Neutrophil (primary cell): ENCODE measurements at regions not wholly inside any gene's neighbourhood (a gene's known extent, or its start where the extent isn't known, plus 50 kb on each side); places are given as distances from the start of the nearest gene placed in this dataset.

ENCODE experiments used
- H3K27ac ChIP-seq: fragments of 200-600 bp; sonication (generic); 2 replicates; pipeline ENCODE4 v1.5.1; 2016; ENCODE audit warnings: mild to moderate bottlenecking, moderate library complexity
- H3K27me3 ChIP-seq: fragments of 200-600 bp; sonication (generic); 2 replicates; pipeline ENCODE4 v1.6.0; 2016; ENCODE audit warnings: mild to moderate bottlenecking
- H3K36me3 ChIP-seq: fragments of 200-600 bp; sonication (generic); 2 replicates; pipeline ENCODE4 v1.5.1; 2017
- H3K4me1 ChIP-seq, 2 experiments: fragments of 200-600 bp in 1 of 2; sonication (generic) in 1 of 2; 1 replicate in 1 of 2; 2 replicates in 1 of 2; pipeline versions ENCODE4 v1.5.1 to v1.6.1; 2013 to 2016; ENCODE audit warnings: low read depth in 1 of 2, low read length in 1 of 2, mild to moderate bottlenecking in 1 of 2, moderate library complexity in 1 of 2; ENCODE audit not compliant: control insufficient read depth in 1 of 2, insufficient read depth in 1 of 2
- H3K4me3 ChIP-seq, 2 experiments: fragments of 200-600 bp in 1 of 2; sonication (generic) in 1 of 2; 1 replicate in 1 of 2; 2 replicates in 1 of 2; pipeline ENCODE4 v1.5.1; 2013 to 2016; ENCODE audit warnings: low read depth in 1 of 2, low read length in 1 of 2, mild to moderate bottlenecking in 1 of 2, moderate library complexity in 1 of 2
- H3K9me3 ChIP-seq: fragments of 200-600 bp; sonication (generic); 2 replicates; pipeline ENCODE4 v1.5.1; 2016
- CTCF ChIP-seq: fragments of 200-600 bp; sonication (generic); IDR thresholded peaks from 2 replicates; pipeline ENCODE4 v1.5.1; 2016; ENCODE audit warnings: antibody characterized with exemption

- Histone ChIP-seq H3K36me3 (no peaks in the 10 kb centered on the region), H3K4me3 (no peak overlapping the region), H3K4me1 (no peaks in the 10 kb centered on the region), H3K27ac (no peak overlapping the region), H3K27me3 (no peaks in the 10 kb centered on the region), H3K9me3 (no peaks in the 10 kb centered on the region)
- no peak for TF ChIP-seq CTCF
Measured at GRCh38 chr11:79931692-79932091, 490.9 kb upstream of the TENM4 start.

GRCh38 chr11:79926707-79927106, 485.9 kb upstream of the TENM4 start:
- Histone ChIP-seq H3K9me3 (no peaks in the 10 kb centered on the region), H3K27me3 (no peaks in the 10 kb centered on the region), H3K27ac (no peak overlapping the region), H3K4me3 (no peak overlapping the region), H3K36me3 (no peaks in the 10 kb centered on the region), H3K4me1 (no peaks in the 10 kb centered on the region)
- TF ChIP-seq CTCF, result no peak

GRCh38 chr11:79925570-79925969, 484.7 kb upstream of the TENM4 start:
- Histone ChIP-seq H3K36me3 (no peaks in the 10 kb centered on the region), H3K27ac (no peak overlapping the region), H3K27me3 (no peaks in the 10 kb centered on the region), H3K4me1 (no peaks in the 10 kb centered on the region), H3K4me3 (no peak overlapping the region), H3K9me3 (no peaks in the 10 kb centered on the region)
- TF ChIP-seq CTCF, result no peak

GRCh38 chr11:79922641-79923040, 481.8 kb upstream of the TENM4 start:
- Histone ChIP-seq H3K27me3 (no peaks in the 10 kb centered on the region), H3K9me3 (no peaks in the 10 kb centered on the region), H3K36me3 (no peaks in the 10 kb centered on the region), H3K4me1 (no peaks in the 10 kb centered on the region), H3K4me3 (no peak overlapping the region), H3K27ac (no peak overlapping the region)
- no peak for TF ChIP-seq CTCF

- no peaks in the 10 kb centered on the region for H3K27me3 ChIP-seq
- TF ChIP-seq CTCF, result no peak
- no peaks in the 10 kb centered on the region for H3K4me1 ChIP-seq
- no peaks in the 10 kb centered on the region for H3K9me3 ChIP-seq
- no peak overlapping the region for H3K4me3 ChIP-seq
- H3K36me3 ChIP-seq, result no peaks in the 10 kb centered on the region
- H3K27ac ChIP-seq, result no peak overlapping the region
Measured at GRCh38 chr11:79920480-79920879, 479.6 kb upstream of the TENM4 start.

- H3K9me3 ChIP-seq, result no peaks in the 10 kb centered on the region
- H3K4me1 ChIP-seq, result no peaks in the 10 kb centered on the region
- no peak overlapping the region for H3K27ac ChIP-seq
- no peak for TF ChIP-seq CTCF
- H3K4me3 ChIP-seq, result no peak overlapping the region
- H3K36me3 ChIP-seq, result no peaks in the 10 kb centered on the region
- no peaks in the 10 kb centered on the region for H3K27me3 ChIP-seq
Measured at GRCh38 chr11:79919350-79919749, 478.5 kb upstream of the TENM4 start.
